Stomach smooth muscle (tissue), 2 donors: ENCODE measurements at regions not wholly inside any gene's neighbourhood (a gene's known extent, or its start where the extent isn't known, plus 50 kb on each side); places are given as distances from the start of the nearest gene placed in this dataset.

Experiments used
- H3K27ac ChIP-seq: one replicate; pipeline ENCODE4 v1.7.0; 2013; ENCODE audit warnings: mild to moderate bottlenecking, low read length, inconsistent platforms
- H3K27me3 ChIP-seq, 2 donors: one replicate each; pipeline ENCODE4 v1.7.0; 2013; ENCODE audit warnings: low read length in 2 of 2; ENCODE audit not compliant: insufficient read depth in 2 of 2, control insufficient read depth in 1 of 2
- H3K36me3 ChIP-seq, 2 donors: one replicate each; pipeline ENCODE4 v1.7.0; 2013; ENCODE audit warnings: low read length in 2 of 2; ENCODE audit not compliant: control insufficient read depth in 2 of 2, insufficient read depth in 2 of 2
- H3K4me1 ChIP-seq: one replicate; pipeline ENCODE4 v1.7.0; 2013; ENCODE audit warnings: low read length; ENCODE audit not compliant: control insufficient read depth, insufficient read depth
- H3K4me3 ChIP-seq, 2 donors: one replicate each; pipeline ENCODE4 v1.7.0; 2013; ENCODE audit warnings: low read length in 2 of 2
- H3K9ac ChIP-seq, 2 donors: one replicate each; pipeline ENCODE4 v1.7.0; 2013; ENCODE audit warnings: low read length in 2 of 2, mild to moderate bottlenecking in 1 of 2
- H3K9me3 ChIP-seq, 2 donors: one replicate each; pipeline ENCODE4 v1.7.0; 2013; ENCODE audit warnings: low read length in 2 of 2; ENCODE audit not compliant: control insufficient read depth in 2 of 2
- donor health status: healthy.
- donor health status: Pancreatic carcinoma.

DNA sequence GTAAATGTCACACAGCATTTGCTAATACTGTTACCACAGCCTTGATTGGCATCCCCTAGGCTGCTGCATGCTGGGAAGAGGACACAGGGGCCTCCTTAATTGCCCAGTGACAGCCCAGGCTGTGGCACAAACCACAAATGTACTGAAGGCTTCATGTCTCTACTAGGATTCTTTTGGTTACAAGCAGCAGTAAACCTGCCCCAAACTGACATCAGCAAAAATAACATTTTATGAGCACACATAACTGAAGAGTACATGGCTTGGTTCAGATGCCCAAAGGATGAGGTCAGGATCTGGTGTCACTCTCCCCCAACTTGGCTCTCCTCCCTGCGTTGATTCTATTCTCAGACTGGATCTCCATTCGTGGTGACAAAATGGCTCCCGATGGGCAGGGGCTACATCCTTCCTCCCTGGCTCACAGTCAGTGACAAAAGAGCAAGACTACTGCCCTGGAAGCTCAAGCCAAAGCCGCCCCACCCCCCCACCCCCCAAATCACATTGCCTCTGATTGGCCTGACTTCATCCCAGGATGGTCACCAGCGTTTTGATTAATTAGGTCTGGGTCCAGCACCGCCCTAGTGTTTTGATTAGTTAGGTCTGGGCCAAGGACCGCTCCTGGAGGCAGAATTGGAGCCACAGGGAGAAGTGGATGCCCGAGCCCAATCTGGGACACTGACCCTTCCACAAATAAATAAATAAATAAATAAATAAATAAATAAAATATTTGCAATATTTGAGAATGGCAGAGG is 180.5 kb upstream of the RBPJ start:
- H3K9me3 ChIP-seq = no peaks in the 10 kb centered on the region
- no peak overlapping the region for H3K27ac ChIP-seq
- H3K36me3 ChIP-seq = no peaks in the 10 kb centered on the region
- H3K4me3 ChIP-seq = no peak overlapping the region
- H3K27me3 ChIP-seq = no peaks in the 10 kb centered on the region
- no peaks in the 10 kb centered on the region for H3K4me1 ChIP-seq
- H3K9ac ChIP-seq = no peak overlapping the region

DNA sequence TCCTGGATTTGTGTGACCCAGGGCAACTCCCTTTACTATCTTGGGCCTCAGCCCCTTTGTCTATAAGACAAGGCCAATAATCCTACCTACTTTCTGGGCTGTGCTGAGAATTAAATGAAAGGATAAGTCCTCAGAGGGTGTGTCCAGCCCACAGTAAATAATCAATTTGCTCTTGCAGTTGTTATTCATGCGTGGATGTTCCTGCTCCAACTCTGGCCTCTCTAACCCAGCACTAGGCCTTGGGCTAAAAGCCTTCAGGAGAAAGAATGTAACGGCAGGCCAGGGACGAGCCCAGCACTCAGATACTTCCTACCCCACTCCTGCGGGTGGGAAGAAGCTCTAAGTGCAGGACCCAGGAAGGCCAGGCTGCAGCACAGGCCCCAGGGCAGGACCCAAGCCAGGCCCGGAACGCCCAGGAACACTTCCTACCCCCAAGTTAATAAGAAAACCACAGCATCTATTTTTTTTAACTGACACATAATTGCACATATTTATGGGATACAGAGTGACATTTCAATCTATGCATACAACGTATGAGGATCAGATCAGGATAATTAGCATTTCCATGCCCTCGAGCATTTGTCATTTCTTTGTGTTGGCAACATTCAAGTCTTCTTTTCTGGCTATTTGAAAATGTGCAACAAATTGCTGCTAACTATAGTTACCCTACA is 179.6 kb upstream of the RBPJ start:
- H3K9ac ChIP-seq = no peak overlapping the region
- H3K9me3 ChIP-seq = no peaks in the 10 kb centered on the region
- no peaks in the 10 kb centered on the region for H3K36me3 ChIP-seq
- H3K4me3 ChIP-seq = no peak overlapping the region
- no peaks in the 10 kb centered on the region for H3K4me1 ChIP-seq
- no peak overlapping the region for H3K27ac ChIP-seq
- no peaks in the 10 kb centered on the region for H3K27me3 ChIP-seq

GRCh38 chr4:26141911-26142638 is 178.7 kb upstream of the RBPJ start:
- H3K27ac ChIP-seq = no peak overlapping the region
- no peaks in the 10 kb centered on the region for H3K27me3 ChIP-seq
- H3K36me3 ChIP-seq = no peaks in the 10 kb centered on the region
- no peak overlapping the region for H3K9ac ChIP-seq
- H3K4me3 ChIP-seq = no peak overlapping the region
- no peaks in the 10 kb centered on the region for H3K9me3 ChIP-seq
- no peaks in the 10 kb centered on the region for H3K4me1 ChIP-seq

DNA sequence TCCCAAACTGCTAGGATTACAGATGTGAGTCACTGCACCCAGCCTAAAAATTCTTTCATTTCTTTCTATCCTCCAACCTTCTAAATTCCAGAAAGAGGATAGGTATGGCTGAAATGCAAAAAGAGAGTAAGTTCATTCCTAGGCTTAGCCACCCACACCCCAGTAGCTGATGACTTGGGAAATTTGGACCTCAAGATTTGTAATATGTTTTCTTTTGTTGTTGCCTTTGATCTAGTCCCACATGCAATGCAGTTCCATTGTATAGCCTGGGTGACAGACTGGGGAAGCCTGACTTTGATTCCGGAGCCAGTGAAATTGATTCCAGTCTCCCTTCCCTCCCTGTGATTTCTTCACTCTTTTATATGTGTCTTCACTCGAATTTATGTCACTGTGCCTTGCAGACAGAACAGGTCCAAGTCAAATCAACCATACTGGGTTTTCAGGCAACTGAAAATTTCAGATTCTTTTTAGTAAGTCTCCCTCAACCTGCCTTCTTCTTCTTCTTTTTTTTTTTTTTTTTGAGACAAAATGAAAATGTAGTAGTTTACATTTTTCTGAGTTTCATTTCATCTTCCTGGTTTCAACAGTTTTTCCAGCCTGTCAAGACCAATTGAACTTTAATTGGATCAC is 176.2 kb upstream of the RBPJ start:
- H3K9ac ChIP-seq = no peak overlapping the region
- no peaks in the 10 kb centered on the region for H3K4me1 ChIP-seq
- no peaks in the 10 kb centered on the region for H3K36me3 ChIP-seq
- no peak overlapping the region for H3K27ac ChIP-seq
- H3K9me3 ChIP-seq = no peaks in the 10 kb centered on the region
- H3K4me3 ChIP-seq = no peak overlapping the region
- no peaks in the 10 kb centered on the region for H3K27me3 ChIP-seq

GRCh38 chr4:26145212-26145611 is 175.6 kb upstream of the RBPJ start:
- no peaks in the 10 kb centered on the region for H3K9me3 ChIP-seq
- H3K4me3 ChIP-seq = no peak overlapping the region
- no peaks in the 10 kb centered on the region for H3K27me3 ChIP-seq
- H3K9ac ChIP-seq = no peak overlapping the region
- no peaks in the 10 kb centered on the region for H3K4me1 ChIP-seq
- no peak overlapping the region for H3K27ac ChIP-seq
- H3K36me3 ChIP-seq = no peaks in the 10 kb centered on the region

- Histone ChIP-seq H3K4me1 (no peaks in the 10 kb centered on the region), H3K9me3 (no peaks in the 10 kb centered on the region), H3K9ac (no peak overlapping the region), H3K27me3 (no peaks in the 10 kb centered on the region), H3K27ac (no peak overlapping the region), H3K36me3 (no peaks in the 10 kb centered on the region), H3K4me3 (no peak overlapping the region)
Measured at GRCh38 chr4:26148927-26149326, 171.9 kb upstream of the RBPJ start.

DNA sequence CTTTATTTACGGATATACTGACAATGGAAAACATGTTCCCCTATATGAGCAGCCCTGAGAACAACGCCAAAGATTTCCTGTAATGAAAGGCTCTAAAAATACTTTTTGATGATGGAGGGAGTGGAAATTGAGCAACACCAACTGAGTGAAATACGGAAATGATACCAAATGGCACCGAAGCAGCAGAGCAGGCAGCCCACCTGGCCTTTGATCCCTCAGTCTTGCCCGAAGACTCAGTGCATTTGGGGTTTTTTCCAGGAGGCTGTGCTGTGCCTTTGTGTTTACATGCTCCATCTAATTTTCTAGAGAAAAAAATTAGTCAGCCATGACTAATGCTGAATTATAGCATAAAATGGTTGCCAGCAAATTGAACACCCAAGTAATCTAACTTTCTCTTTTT is 169.9 kb upstream of the RBPJ start:
- no peak overlapping the region for H3K27ac ChIP-seq
- no peak overlapping the region for H3K9ac ChIP-seq

GRCh38 chr4:26151615-26152014 is 169.2 kb upstream of the RBPJ start:
- H3K4me3 ChIP-seq = no peak overlapping the region
- H3K27ac ChIP-seq = no peak overlapping the region
- H3K36me3 ChIP-seq = no peaks in the 10 kb centered on the region
- H3K4me1 ChIP-seq = no peaks in the 10 kb centered on the region
- H3K27me3 ChIP-seq = no peaks in the 10 kb centered on the region
- H3K9me3 ChIP-seq = no peaks in the 10 kb centered on the region
- H3K9ac ChIP-seq = no peak overlapping the region

More for the DNA sequence above, 169.9 kb upstream of the RBPJ start:
- H3K27me3 ChIP-seq = no peaks in the 10 kb centered on the region
- H3K9me3 ChIP-seq = no peaks in the 10 kb centered on the region
- no peaks in the 10 kb centered on the region for H3K4me1 ChIP-seq
- H3K4me3 ChIP-seq = no peak overlapping the region
- H3K36me3 ChIP-seq = no peaks in the 10 kb centered on the region

DNA sequence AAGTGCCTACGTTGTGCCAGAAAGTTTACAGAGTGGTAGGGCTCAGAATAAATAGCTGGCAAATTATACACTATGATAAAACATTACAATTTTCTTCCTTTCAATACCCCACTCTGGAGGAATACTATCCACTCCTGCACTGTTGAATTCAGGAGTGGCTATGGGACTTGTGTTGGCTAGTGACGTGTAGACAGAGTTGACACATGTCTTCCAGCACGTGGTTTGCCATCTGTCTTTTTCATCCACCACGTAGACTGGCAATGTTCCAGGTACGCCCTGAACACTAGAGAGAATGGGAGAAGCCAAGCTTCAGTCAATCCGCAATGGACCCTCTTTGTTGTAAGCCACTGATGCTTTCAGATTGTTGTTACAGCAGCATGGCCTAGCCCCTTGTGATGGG is 168.8 kb upstream of the RBPJ start:
- Histone ChIP-seq H3K9me3 (no peaks in the 10 kb centered on the region), H3K9ac (no peak overlapping the region), H3K4me1 (no peaks in the 10 kb centered on the region), H3K36me3 (no peaks in the 10 kb centered on the region), H3K27me3 (no peaks in the 10 kb centered on the region), H3K4me3 (no peak overlapping the region), H3K27ac (no peak overlapping the region)

GRCh38 chr4:26157541-26157940 is 163.3 kb upstream of the RBPJ start:
- no peaks in the 10 kb centered on the region for H3K36me3 ChIP-seq
- no peaks in the 10 kb centered on the region for H3K4me1 ChIP-seq
- H3K4me3 ChIP-seq = no peak overlapping the region
- no peaks in the 10 kb centered on the region for H3K27me3 ChIP-seq
- H3K9me3 ChIP-seq = peaks cover 0 to 3% of the 10 kb centered on the region in 2 donors
- H3K27ac ChIP-seq = no peak overlapping the region
- no peak overlapping the region for H3K9ac ChIP-seq
